H9 (cell line): ENCODE measurements at regions not wholly inside any gene's neighbourhood (a gene's known extent, or its start where the extent isn't known, plus 50 kb on each side); places are given as distances from the start of the nearest gene placed in this dataset.

Experiments
- DNase-seq: peaks from one replicate; pipeline ENCODE4 v3.0.0-alpha.2; 2017
- H2AFZ ChIP-seq: one replicate; pipeline ENCODE4 v1.6.1; 2013; ENCODE audit warnings: mild to moderate bottlenecking, low read length, control low read depth, moderate library complexity
- H2AK5ac ChIP-seq: 2 replicates; pipeline ENCODE4 v1.6.1; 2013; ENCODE audit warnings: low read length, control low read depth, mixed read lengths; ENCODE audit not compliant: insufficient read length
- H2BK120ac ChIP-seq: one replicate; pipeline ENCODE4 v1.6.1; 2013; ENCODE audit warnings: low read depth, mild to moderate bottlenecking, low read length, control low read depth, inconsistent platforms; ENCODE audit not compliant: poor library complexity, severe bottlenecking
- H2BK12ac ChIP-seq: 2 replicates; pipeline ENCODE4 v1.6.1; 2013; ENCODE audit warnings: low read length, control low read depth, mixed read lengths, low read depth; ENCODE audit not compliant: insufficient read length
- H2BK15ac ChIP-seq: 2 replicates; pipeline ENCODE4 v1.6.1; 2013; ENCODE audit warnings: low read depth, low read length, control low read depth
- H2BK20ac ChIP-seq: one replicate; pipeline ENCODE4 v1.6.1; 2013; ENCODE audit warnings: low read depth, mild to moderate bottlenecking, low read length, control low read depth, inconsistent platforms; ENCODE audit not compliant: poor library complexity, severe bottlenecking
- H2BK5ac ChIP-seq: 2 replicates; pipeline ENCODE4 v1.6.1; 2013; ENCODE audit warnings: low read length, control low read depth, mixed read lengths; ENCODE audit not compliant: insufficient read length
- H3K14ac ChIP-seq: 2 replicates; pipeline ENCODE4 v1.6.1; 2013; ENCODE audit warnings: low read length, control low read depth; ENCODE audit not compliant: insufficient read depth
- H3K18ac ChIP-seq: 2 replicates; pipeline ENCODE4 v1.6.1; 2013; ENCODE audit warnings: low read depth, mild to moderate bottlenecking, mixed read lengths, low read length, control low read depth; ENCODE audit not compliant: insufficient read length
- H3K23ac ChIP-seq: 2 replicates; pipeline ENCODE4 v1.6.1; 2013; ENCODE audit warnings: low read length, control low read depth, mixed read lengths, low read depth; ENCODE audit not compliant: insufficient read length
- H3K23me2 ChIP-seq: 2 replicates; pipeline ENCODE4 v1.6.1; 2013; ENCODE audit warnings: low read depth, mild to moderate bottlenecking, mixed read lengths, low read length, control low read depth; ENCODE audit not compliant: insufficient read length, poor library complexity, severe bottlenecking
- H3K27ac ChIP-seq: 2 replicates; pipeline ENCODE4 v1.5.1; 2013; ENCODE audit warnings: low read length, control low read depth, mixed read lengths, low read depth; ENCODE audit not compliant: insufficient read length
- H3K27me3 ChIP-seq: 2 replicates; pipeline ENCODE4 v1.6.1; 2013; ENCODE audit warnings: low read length, control low read depth, inconsistent platforms; ENCODE audit not compliant: insufficient read depth
- H3K4ac ChIP-seq: 2 replicates; pipeline ENCODE4 v1.6.1; 2013; ENCODE audit warnings: low read depth, mild to moderate bottlenecking, control low read depth, inconsistent platforms, low read length, moderate library complexity
- H3K4me1 ChIP-seq: 2 replicates; pipeline ENCODE4 v1.6.1; 2013; ENCODE audit warnings: low read length, control low read depth, inconsistent platforms; ENCODE audit not compliant: insufficient read depth
- H3K4me2 ChIP-seq: 2 replicates; pipeline ENCODE4 v1.6.1; 2013; ENCODE audit warnings: low read length, control low read depth, mixed read lengths; ENCODE audit not compliant: insufficient read length, insufficient read depth
- H3K56ac ChIP-seq: 2 replicates; pipeline ENCODE4 v1.6.1; 2013; ENCODE audit warnings: low read depth, mild to moderate bottlenecking, mixed read lengths, low read length, control low read depth; ENCODE audit not compliant: insufficient read length
- H3K79me1 ChIP-seq: 2 replicates; pipeline ENCODE4 v1.6.1; 2013; ENCODE audit warnings: low read depth, mild to moderate bottlenecking, moderate library complexity, low read length, control low read depth, inconsistent platforms; ENCODE audit not compliant: insufficient read depth, poor library complexity, severe bottlenecking
- H3K79me2 ChIP-seq: 2 replicates; pipeline ENCODE4 v1.6.1; 2013; ENCODE audit warnings: low read length, control low read depth, inconsistent platforms; ENCODE audit not compliant: insufficient read depth
- H3K9ac ChIP-seq: 2 replicates; pipeline ENCODE4 v1.6.1; 2013; ENCODE audit warnings: low read length, control low read depth, mixed read lengths; ENCODE audit not compliant: insufficient read length; ENCODE audit errors: extremely low read depth
- H3K9me3 ChIP-seq: one replicate; pipeline ENCODE4 v1.6.1; 2013; ENCODE audit warnings: low read depth, low read length, inconsistent platforms; ENCODE audit not compliant: control insufficient read depth
- H3T11ph ChIP-seq: one replicate; pipeline ENCODE4 v1.6.1; 2013; ENCODE audit warnings: mild to moderate bottlenecking, low read length, control low read depth, inconsistent platforms
- H4K20me1 ChIP-seq: one replicate; pipeline ENCODE4 v1.6.1; 2013; ENCODE audit not compliant: control insufficient read depth, insufficient read length, insufficient read depth
- H4K5ac ChIP-seq: 2 replicates; pipeline ENCODE4 v1.6.1; 2013; ENCODE audit warnings: low read depth, mild to moderate bottlenecking, mixed read lengths, low read length, control low read depth; ENCODE audit not compliant: insufficient read length
- H4K8ac ChIP-seq: replicated peaks from 2 replicates; pipeline ENCODE4 v1.6.1; 2013; ENCODE audit warnings: low read length, control low read depth, mixed read lengths, low read depth; ENCODE audit not compliant: insufficient read length
- H4K91ac ChIP-seq: 2 replicates; pipeline ENCODE4 v1.6.1; 2013; ENCODE audit warnings: low read depth, mild to moderate bottlenecking, moderate library complexity, mixed read lengths, low read length, control low read depth; ENCODE audit not compliant: insufficient read length
- H3K27ac Mint-ChIP-seq, 3 experiments: 2 replicates in 2 of 3; 3 replicates in 1 of 3; pipeline ENCODE4 v1.8.0; 2020 to 2021; ENCODE audit warnings: mixed read lengths in 3 of 3, mild to moderate bottlenecking in 1 of 3, moderate library complexity in 1 of 3
- H3K27me3 Mint-ChIP-seq: 2 replicates; pipeline ENCODE4 v1.8.0; 2021; ENCODE audit warnings: low read depth, mild to moderate bottlenecking, moderate library complexity, mixed read lengths
- H3K36me3 Mint-ChIP-seq, 3 experiments: 2 replicates in 2 of 3; 3 replicates in 1 of 3; pipeline ENCODE4 v1.8.0; 2020 to 2021; ENCODE audit warnings: low read depth in 3 of 3, mixed read lengths in 3 of 3; ENCODE audit not compliant: insufficient read depth in 1 of 3
- H3K4me1 Mint-ChIP-seq, 2 experiments: 2 replicates each; pipeline ENCODE4 v1.8.0; 2020; ENCODE audit warnings: mixed read lengths in 2 of 2
- H3K4me3 Mint-ChIP-seq, 2 experiments: 2 replicates in 1 of 2; 3 replicates in 1 of 2; pipeline ENCODE4 v1.8.0; 2020 to 2021; ENCODE audit warnings: mild to moderate bottlenecking in 2 of 2, mixed read lengths in 2 of 2, moderate library complexity in 1 of 2
- H3K9me3 Mint-ChIP-seq, 2 experiments: 2 replicates in 1 of 2; 3 replicates in 1 of 2; pipeline ENCODE4 v1.8.0; 2020; ENCODE audit warnings: mild to moderate bottlenecking in 2 of 2, mixed read lengths in 2 of 2, moderate library complexity in 1 of 2
- CTCF ChIP-seq: fragments of 200-600 bp; sonication (generic); conservative IDR thresholded peaks from 3 replicates; pipeline ENCODE4 v1.8.0; 2021; ENCODE audit warnings: antibody characterized with exemption, mild to moderate bottlenecking
- WGBS: extraction: QIAGEN DNeasy Blood & Tissue Kit; methylation state at CpG from one replicate; pipeline ENCODE4 v1.1.7; 2013; ENCODE audit warnings: missing lambda C conversion rate, low lambda C conversion rate, mixed read lengths; ENCODE audit not compliant: insufficient read length; ENCODE audit errors: extremely low coverage; 5-methylcytosine and 5-hydroxymethylcytosine counted together

- DNase-seq: no peak
- H3K4me1 ChIP-seq: no peaks in the 10 kb centered on the region
- H3K79me1 ChIP-seq: no peaks in the 10 kb centered on the region
- H3K27ac Mint-ChIP-seq: no peak overlapping the region
- H3K4me2 ChIP-seq: peak overlapping the region; percentile 24
- no peaks in the 10 kb centered on the region for H3K79me2 ChIP-seq
- no peak overlapping the region for H2AFZ ChIP-seq
- H3T11ph ChIP-seq: no peak overlapping the region
- H3K9me3 Mint-ChIP-seq: peaks cover 0 to 6% of the 10 kb centered on the region in 2 experiments; a peak in 2 of 5 replicates
- peaks cover 2 to 9% (median 3%) of the 10 kb centered on the region in 3 experiments; a peak in 5 of 7 replicates for H3K36me3 Mint-ChIP-seq
- H3K14ac ChIP-seq: no peak overlapping the region
- peaks cover 3% of the 10 kb centered on the region for H3K27me3 Mint-ChIP-seq
- H3K23ac ChIP-seq: no peak overlapping the region
- H3K9me3 ChIP-seq: peaks cover 4% of the 10 kb centered on the region
- no peak for TF ChIP-seq CTCF
- H3K4me1 Mint-ChIP-seq: peaks cover 11 to 14% of the 10 kb centered on the region in 2 experiments
- no CpG with 5 or more reads among the region's 18 CpGs for WGBS
- H3K4ac ChIP-seq: no peak overlapping the region
- H2AK5ac ChIP-seq: no peak overlapping the region
- H2BK12ac ChIP-seq: no peak overlapping the region
- H3K27me3 ChIP-seq: no peaks in the 10 kb centered on the region
- H4K91ac ChIP-seq: no peak overlapping the region
- no peak overlapping the region for H2BK15ac ChIP-seq
- H2BK20ac ChIP-seq: no peak overlapping the region
- H4K8ac ChIP-seq: no peak overlapping the region
- no peaks in the 10 kb centered on the region for H4K20me1 ChIP-seq
- peaks cover 5% of the 10 kb centered on the region for H3K23me2 ChIP-seq
- H4K5ac ChIP-seq: no peak overlapping the region
- H2BK120ac ChIP-seq: no peak overlapping the region
- no peak overlapping the region for H3K27ac ChIP-seq
- no peak overlapping the region for H3K56ac ChIP-seq
- no peak overlapping the region for H2BK5ac ChIP-seq
- peak overlapping the region; percentile 54 to 72 for H3K4me3 Mint-ChIP-seq
- H3K9ac ChIP-seq: no peak overlapping the region
- no peak overlapping the region for H3K18ac ChIP-seq
These were observed 111.7 kb upstream of the KLF13 start for GRCh38 chr15:31214864-31215489.
